ENCODE measurements at regions not wholly inside any gene's neighbourhood (a gene's known extent, or its start where the extent isn't known, plus 50 kb on each side); places are given as distances from the start of the nearest gene placed in this dataset.
"Not testable (repeated sequence)": the region's sequence is repeated elsewhere in the genome, so short reads cannot be mapped to it uniquely, and the experiment has no call there.

GRCh38 chr4:117014236-117014635 lies 71.1 kb downstream of the TRAM1L1 start:
- no peak for DNase-seq

- DNase-seq = no peak
Measured at GRCh38 chr4:117010671-117011070, 74.7 kb downstream of the TRAM1L1 start.

- DNase-seq = no peak
Measured at GRCh38 chr4:117001077-117001476, 84.3 kb downstream of the TRAM1L1 start.

GRCh38 chr4:116982656-116983055 lies 102.7 kb downstream of the TRAM1L1 start:
- DNase-seq = no peak

- DNase-seq = not testable (repeated sequence)
Measured at GRCh38 chr4:116980436-116980835, 104.9 kb downstream of the TRAM1L1 start.

- no peak for DNase-seq
Measured at GRCh38 chr4:116959045-116959444, 126.3 kb downstream of the TRAM1L1 start.

- DNase-seq = no peak
Measured at GRCh38 chr4:116953947-116954346, 131.4 kb downstream of the TRAM1L1 start.

- no peak for DNase-seq
Measured at GRCh38 chr4:116952530-116953136, 132.7 kb downstream of the TRAM1L1 start.

- DNase-seq = no peak
Measured at GRCh38 chr4:116949856-116950255, 135.5 kb downstream of the TRAM1L1 start.

GRCh38 chr4:116942315-116942714 lies 143.1 kb downstream of the TRAM1L1 start:
- DNase-seq = no peak

- no peak for DNase-seq
Measured at GRCh38 chr4:116930329-116930728, 155.0 kb downstream of the TRAM1L1 start.

GRCh38 chr4:116926631-116927295 lies 158.6 kb downstream of the TRAM1L1 start:
- DNase-seq = no peak

GRCh38 chr4:116925900-116926457 lies 159.4 kb downstream of the TRAM1L1 start:
- no peak for DNase-seq

GRCh38 chr4:116923389-116923788 lies 162.0 kb downstream of the TRAM1L1 start:
- no peak for DNase-seq

GRCh38 chr4:116913451-116913850 lies 171.9 kb downstream of the TRAM1L1 start:
- DNase-seq = no peak

- no peak for DNase-seq
Measured at GRCh38 chr4:116906758-116907157, 178.6 kb downstream of the TRAM1L1 start.

- peak; percentile 75 for DNase-seq
Measured at GRCh38 chr4:116899561-116899960, 185.8 kb downstream of the TRAM1L1 start.

GRCh38 chr4:116885579-116885978 lies 199.8 kb downstream of the TRAM1L1 start:
- DNase-seq = no peak

- no peak for DNase-seq
Measured at GRCh38 chr4:116882503-116882902, 202.9 kb downstream of the TRAM1L1 start.

- DNase-seq = no peak
Measured at GRCh38 chr4:116881077-116881476, 204.3 kb downstream of the TRAM1L1 start.

- no peak for DNase-seq
Measured at GRCh38 chr4:116880625-116881024, 204.8 kb downstream of the TRAM1L1 start.

- DNase-seq = no peak
Measured at GRCh38 chr4:116878280-116878679, 207.1 kb downstream of the TRAM1L1 start.

- DNase-seq = no peak
Measured at GRCh38 chr4:116877069-116877468, 208.3 kb downstream of the TRAM1L1 start.

- DNase-seq = no peak
Measured at GRCh38 chr4:116872941-116873340, 212.4 kb downstream of the TRAM1L1 start.

GRCh38 chr4:116872308-116872707 lies 213.1 kb downstream of the TRAM1L1 start:
- DNase-seq = no peak
